HG03457 (cell line): ENCODE measurements at regions not wholly inside any gene's neighbourhood (a gene's known extent, or its start where the extent isn't known, plus 50 kb on each side); places are given as distances from the start of the nearest gene placed in this dataset.
A peak's percentile ranks its signal among the peaks of the same experiment; 100 is the strongest.

Experiments used
- ATAC-seq: cut with Tn5 transposase; IDR thresholded peaks from one replicate; pipeline ENCODE4 v1.9.1; 2021; ENCODE audit warnings: moderate number of reproducible peaks; ENCODE audit not compliant: unreplicated experiment

GRCh38 chr5:124664287-124664686 is 82.2 kb downstream of the ZNF608 start:
- ATAC-seq: no peak

DNA sequence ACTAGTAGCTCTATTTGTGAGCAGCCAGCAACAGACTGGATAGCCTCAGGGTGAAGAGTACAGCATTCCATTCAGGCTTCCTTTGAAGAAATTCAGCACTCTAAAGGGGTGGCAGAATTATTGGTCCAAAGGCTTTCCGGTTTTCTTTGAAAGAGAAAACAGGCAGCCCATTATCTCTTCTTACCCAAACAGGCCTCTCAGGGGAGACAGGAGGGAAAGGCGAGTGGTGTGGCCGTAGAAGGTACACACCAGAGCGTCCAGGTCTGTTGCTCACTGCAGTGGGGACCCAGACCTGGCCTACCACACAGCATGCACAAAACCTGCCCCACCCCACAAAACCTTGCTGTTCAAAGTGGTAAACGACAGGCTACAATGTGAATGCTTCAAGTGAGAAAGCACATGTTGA is 83.3 kb downstream of the ZNF608 start:
- no peak for ATAC-seq

DNA sequence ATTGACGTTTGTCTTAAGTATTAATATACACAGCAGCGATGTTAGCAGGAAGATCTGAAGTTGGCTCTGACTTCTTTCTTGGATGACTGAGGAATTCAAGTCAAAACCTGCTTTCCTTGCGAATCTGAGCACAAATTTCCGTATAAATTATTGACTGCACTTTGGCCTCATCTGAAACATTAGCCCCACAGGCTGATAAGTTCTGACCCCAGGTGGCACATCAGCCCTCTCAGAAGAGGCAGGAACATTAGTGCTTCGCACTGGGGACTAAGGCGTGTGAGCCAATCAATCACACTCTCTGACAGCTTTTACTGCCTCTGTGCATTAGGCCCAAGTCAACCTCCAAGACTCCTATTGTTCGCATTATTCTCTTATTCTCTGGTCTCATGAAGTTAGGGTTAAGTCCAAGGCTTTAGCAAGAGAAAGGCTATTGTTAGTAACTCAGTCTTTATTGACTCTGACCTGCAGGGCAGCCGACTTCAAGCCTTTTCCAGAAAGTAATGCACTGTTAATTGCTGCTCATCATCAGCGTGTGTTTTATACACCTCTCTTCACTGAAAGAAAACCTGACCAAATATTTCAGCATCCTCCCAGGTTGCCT is 84.2 kb downstream of the ZNF608 start:
- ATAC-seq: no peak

- no peak for ATAC-seq
Observed at GRCh38 chr5:124661317-124662141, 84.9 kb downstream of the ZNF608 start.

- no peak for ATAC-seq
Observed at GRCh38 chr5:124660229-124661093, 86.0 kb downstream of the ZNF608 start.

DNA sequence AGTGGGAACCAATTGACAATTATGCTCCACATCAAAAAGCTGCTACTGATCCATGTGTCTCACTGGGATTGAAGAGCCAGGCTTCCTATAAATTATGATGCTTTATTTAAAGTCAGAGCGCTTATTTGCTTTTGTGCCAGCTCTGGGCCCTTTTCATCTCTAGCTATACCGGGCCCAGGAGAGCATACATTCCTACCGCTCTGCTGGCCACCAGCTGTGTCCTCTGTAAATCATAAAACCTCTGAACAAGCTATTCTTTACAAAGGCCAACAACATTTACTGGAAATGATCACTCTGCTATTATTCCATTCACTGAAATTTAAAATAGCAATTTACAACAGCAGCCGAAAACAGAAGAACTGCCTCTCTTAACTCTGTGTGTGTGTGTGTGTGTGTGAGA is 86.6 kb downstream of the ZNF608 start:
- ATAC-seq: no peak

GRCh38 chr5:124658867-124659557 is 87.4 kb downstream of the ZNF608 start:
- no peak for ATAC-seq

- ATAC-seq: no peak
Observed at GRCh38 chr5:124655921-124656511, 90.4 kb downstream of the ZNF608 start.

DNA sequence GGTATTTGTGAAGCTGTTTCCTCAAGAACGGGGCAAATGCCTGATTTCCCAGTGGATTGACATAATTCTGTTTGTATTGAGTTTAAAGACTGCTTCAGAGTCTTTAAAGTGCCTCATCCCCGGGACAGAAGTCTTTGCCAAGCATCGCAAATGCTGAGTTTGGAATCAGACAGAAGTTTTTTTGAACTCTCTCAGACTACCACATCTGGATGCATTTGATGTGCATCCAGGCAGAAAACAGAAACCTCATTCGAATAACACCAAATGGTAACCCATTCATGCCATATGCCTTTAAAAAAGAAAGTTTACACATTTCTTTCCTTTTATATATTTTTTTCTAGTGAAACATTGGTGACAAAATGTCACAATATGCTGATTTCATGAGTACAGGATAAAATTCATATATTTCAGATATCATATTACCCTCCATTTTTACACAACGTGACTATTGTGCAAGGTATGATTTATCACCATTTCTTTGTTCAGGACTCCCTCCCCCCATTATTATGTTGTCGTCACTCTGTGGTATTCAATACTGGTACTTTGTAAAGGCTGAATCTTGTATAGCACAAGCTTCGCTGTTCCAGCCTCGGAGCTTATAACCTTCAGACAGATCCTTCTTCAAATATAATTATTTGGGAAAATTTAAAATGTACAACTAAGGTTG is 91.1 kb downstream of the ZNF608 start:
- no peak for ATAC-seq

DNA sequence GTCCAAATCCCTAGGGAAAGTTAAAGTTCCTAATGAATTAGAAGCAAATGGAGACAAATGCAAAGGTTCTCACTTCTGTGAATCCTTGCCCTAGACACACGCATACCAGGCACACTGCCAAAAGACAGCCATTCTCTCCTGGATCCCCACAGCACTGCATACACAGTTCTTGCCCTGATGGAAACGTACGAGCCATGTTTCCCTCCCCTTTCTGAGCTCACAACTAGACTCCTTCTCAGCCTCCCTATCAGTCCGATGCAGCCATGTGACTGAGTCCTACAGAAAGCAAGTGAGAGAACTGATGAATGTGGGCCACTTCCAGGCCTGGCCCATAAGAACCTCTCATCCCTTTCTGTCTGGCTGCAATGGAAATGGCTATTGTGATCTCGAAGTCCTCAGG is 92.0 kb downstream of the ZNF608 start:
- ATAC-seq: no peak

DNA sequence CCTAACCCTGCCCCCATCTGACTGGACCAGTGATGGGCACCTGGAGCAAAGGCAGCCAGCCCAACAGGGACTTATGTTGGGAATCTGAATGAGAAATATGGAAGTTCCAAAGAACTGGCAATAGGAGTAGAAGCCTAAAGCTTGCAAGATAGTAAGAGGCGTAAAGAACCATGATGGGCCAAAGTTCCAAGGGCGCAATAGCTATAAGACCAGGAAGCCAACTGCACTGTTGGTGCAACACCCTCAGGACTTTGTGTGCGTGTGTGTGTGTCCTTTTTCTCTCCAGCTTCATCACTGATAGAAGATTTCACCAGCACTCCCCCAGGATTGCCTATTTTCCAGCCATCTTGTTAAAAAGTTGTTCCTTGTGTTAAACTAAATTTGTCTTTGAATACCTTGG is 92.8 kb downstream of the ZNF608 start:
- no peak for ATAC-seq

DNA sequence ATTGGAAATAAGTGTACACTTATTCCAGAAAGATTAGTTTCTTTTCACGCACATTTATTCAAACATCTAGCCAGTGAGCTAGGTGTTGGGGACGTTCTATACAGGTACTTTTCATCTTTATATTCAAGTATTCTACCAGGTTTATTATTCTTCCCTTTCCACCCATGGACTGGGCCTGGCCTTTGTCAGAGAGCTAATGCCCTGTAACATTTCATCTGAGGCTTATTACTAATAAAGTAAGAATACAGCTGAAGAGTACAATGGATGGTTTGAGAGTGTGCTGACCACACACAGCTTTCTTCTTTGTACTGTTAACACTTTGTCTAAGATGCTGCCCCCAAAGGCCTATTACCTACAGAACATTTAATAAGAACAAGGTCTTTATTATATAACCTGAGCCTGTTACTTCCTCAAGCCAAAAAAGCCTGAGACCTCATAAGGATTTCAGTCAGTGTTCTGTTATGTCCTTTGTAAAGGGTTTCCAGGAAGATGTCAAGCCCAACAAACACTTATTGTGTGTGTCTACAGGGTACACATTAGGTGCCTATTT is 93.5 kb downstream of the ZNF608 start:
- ATAC-seq: no peak

GRCh38 chr5:124652514-124652819 is 94.0 kb downstream of the ZNF608 start:
- no peak for ATAC-seq

- no peak for ATAC-seq
Observed at GRCh38 chr5:124651663-124652513, 94.6 kb downstream of the ZNF608 start.

DNA sequence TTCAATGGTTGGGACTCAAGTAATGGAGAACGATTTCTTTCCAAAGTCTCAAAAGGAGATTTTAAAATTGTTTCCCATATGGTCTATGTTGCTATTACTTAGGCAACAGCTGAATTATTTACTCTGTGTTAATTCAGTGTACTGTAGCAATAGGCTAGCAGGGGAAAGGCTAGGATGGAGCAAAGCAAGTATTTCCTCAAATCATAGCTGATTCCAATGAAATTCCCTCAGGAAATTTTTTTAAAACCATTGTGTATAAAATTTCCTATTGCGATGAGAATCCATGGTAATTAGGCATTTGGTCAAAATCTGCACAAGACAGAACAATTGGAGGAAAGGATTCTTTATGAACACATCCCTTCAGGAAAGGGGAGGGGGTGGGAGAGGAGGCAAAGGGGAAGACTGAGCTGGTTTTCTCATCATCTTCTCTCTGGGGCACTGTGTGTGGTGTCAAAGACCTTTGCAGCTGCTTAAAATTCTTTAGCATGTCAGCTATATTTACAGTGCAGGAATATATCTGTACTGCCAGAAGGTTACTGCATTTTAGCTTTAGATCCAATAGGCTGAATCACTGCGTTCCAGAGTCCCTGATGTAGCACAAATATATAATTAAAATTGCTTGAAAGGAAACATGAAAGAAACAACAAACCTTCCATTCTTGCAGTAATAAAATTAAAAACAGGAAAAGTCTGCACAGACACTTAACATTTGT is 95.3 kb downstream of the ZNF608 start:
- ATAC-seq: no peak

GRCh38 chr5:124650147-124650561 is 96.3 kb downstream of the ZNF608 start:
- peak; percentile 54 for ATAC-seq

DNA sequence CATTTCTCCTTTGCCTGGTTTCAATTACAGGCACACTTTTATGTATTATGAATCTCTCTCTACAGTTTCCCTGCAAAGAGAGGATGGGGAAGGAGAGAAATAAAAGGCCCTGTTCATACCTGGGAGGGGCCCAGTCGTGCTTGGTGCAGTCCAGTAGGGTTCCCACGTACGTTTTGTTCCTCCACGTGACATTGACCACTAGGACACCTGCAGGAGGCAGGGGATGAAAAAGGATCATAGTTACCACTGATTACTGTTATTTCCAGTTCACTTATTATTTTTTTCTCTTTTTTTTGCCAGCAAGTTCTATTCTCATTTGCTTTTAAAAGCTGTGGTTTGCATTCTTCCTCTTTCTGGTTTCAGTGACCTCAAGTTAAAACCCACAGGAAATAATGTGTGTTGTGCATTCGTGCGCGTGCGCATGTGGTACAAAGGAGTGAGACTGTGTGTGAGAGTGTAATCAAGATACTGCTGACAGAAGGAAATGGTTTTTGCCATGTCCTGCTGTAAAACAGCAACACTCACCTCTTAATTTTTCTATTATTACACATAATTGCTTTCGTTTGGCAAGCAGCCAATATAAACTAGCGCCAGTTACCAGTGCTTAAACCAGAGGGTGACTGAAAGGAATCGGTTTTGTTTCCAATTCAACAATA is 96.8 kb downstream of the ZNF608 start:
- peak; percentile 79 for ATAC-seq

GRCh38 chr5:124648902-124649467 is 97.5 kb downstream of the ZNF608 start:
- ATAC-seq: no peak
